Natural killer cell treated with Interleukin-12 subunit alpha and Interleukin-12 subunit beta and Interleukin-15 and Interleukin-18, amount 100 ng/mL, for 72 hours (primary cell): ENCODE measurements at regions not wholly inside any gene's neighbourhood (a gene's known extent, or its start where the extent isn't known, plus 50 kb on each side); places are given as distances from the start of the nearest gene placed in this dataset.
"Not testable (repeated sequence)": the region's sequence is repeated elsewhere in the genome, so short reads cannot be mapped to it uniquely, and the experiment has no call there.

ENCODE experiments used
- ATAC-seq, 2 donors: fragments of 150-1000 bp; cut with Tn5 transposase in 1 of 2; sonication (Bioruptor Pico), chemical (Tn5 transposase) in 1 of 2; 2 replicates each; pipeline ENCODE4 v1.10.0; 2021
- DNase-seq: peaks from one replicate; pipeline ENCODE4 v3.0.0; 2022; ENCODE audit warnings: low spot score
- H3K27ac Mint-ChIP-seq, 2 donors: 1 replicate in 1 of 2; 2 replicates in 1 of 2; pipeline ENCODE4 v1.8.0; 2022; ENCODE audit warnings: mixed read lengths in 2 of 2, mild to moderate bottlenecking in 1 of 2, moderate library complexity in 1 of 2
- H3K27me3 Mint-ChIP-seq, 2 donors: 1 replicate in 1 of 2; 2 replicates in 1 of 2; pipeline ENCODE4 v1.8.0; 2022; ENCODE audit warnings: mixed read lengths in 2 of 2
- H3K36me3 Mint-ChIP-seq: one replicate; pipeline ENCODE4 v1.8.0; 2022; ENCODE audit warnings: mixed read lengths
- H3K4me1 Mint-ChIP-seq, 2 donors: 1 replicate in 1 of 2; 2 replicates in 1 of 2; pipeline ENCODE4 v1.8.0; 2022; ENCODE audit warnings: low read depth in 2 of 2, mixed read lengths in 2 of 2, mild to moderate bottlenecking in 1 of 2
- H3K4me3 Mint-ChIP-seq: one replicate; pipeline ENCODE4 v1.8.0; 2022; ENCODE audit warnings: mixed read lengths
- H3K9me3 Mint-ChIP-seq: 2 replicates; pipeline ENCODE4 v1.8.0; 2022; ENCODE audit warnings: mixed read lengths

DNA sequence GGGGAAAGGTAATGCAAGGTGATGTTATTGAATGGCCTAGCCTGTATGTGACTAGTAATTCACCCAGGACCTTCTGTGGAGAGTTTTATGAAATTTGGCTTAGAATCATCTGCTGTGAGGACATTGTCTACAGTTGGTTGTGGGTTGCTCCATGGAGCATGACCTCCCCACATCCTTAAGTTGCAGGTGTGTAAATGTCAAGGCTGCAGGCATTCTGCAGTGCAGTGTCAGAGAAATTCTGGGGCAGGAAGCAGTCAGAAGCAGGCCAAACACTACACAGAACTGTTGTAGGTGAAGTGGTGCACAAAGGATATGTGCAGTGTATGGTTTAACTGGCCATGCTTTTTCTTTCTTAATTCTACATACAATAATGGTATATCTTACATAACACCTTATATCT, 588.3 kb downstream of the EBF1 start:
- ATAC-seq (no peak), DNase-seq (no peak)
- H3K4me3 Mint-ChIP-seq: no peak overlapping the region
- no peak overlapping the region for H3K27ac Mint-ChIP-seq
- peaks cover 5 to 9% of the 10 kb centered on the region in 2 donors for H3K4me1 Mint-ChIP-seq
- H3K9me3 Mint-ChIP-seq: peaks cover under 1% of the 10 kb centered on the region
- H3K36me3 Mint-ChIP-seq: peaks cover under 1% of the 10 kb centered on the region
- peaks cover 0 to 4% of the 10 kb centered on the region in 2 donors for H3K27me3 Mint-ChIP-seq

- no peak for ATAC-seq
- DNase-seq: no peak
- peaks cover 0 to 4% of the 10 kb centered on the region in 2 donors for H3K27me3 Mint-ChIP-seq
- peaks cover 5 to 9% of the 10 kb centered on the region in 2 donors for H3K4me1 Mint-ChIP-seq
- peaks cover 6% of the 10 kb centered on the region for H3K36me3 Mint-ChIP-seq
- H3K4me3 Mint-ChIP-seq: no peak overlapping the region
- H3K9me3 Mint-ChIP-seq: peaks cover 4% of the 10 kb centered on the region
- H3K27ac Mint-ChIP-seq: no peak overlapping the region
These were observed 589.2 kb downstream of the EBF1 start for GRCh38 chr5:158510479-158510878.

GRCh38 chr5:158506648-158507047, 593.1 kb downstream of the EBF1 start:
- no peak for DNase-seq
- no peak for ATAC-seq
- Mint-ChIP-seq H3K9me3 (peaks cover 4% of the 10 kb centered on the region), H3K27ac (no peak overlapping the region), H3K4me1 (no peaks in the 10 kb centered on the region), H3K27me3 (no peaks in the 10 kb centered on the region), H3K4me3 (no peak overlapping the region), H3K36me3 (peaks cover 14% of the 10 kb centered on the region)

DNA sequence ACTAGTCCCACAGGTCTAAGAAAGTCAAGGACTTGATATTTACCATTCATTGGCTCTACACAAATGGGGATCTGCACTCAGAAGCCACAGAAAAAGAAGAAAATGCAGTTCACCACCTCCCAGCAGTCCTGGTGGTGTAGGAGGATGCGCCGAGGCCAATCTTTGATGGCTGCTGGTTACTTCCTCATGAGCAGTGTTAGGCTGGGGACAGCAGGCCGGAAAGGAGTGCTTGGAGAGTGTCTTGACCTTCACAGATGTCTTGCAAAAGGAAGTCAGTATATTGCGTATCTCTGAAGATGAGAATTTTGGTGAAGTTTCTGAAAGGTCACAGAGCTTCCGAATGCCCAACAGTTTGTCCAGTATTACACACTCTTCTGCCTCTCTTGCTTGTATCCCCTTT, 597.0 kb downstream of the EBF1 start:
- Mint-ChIP-seq H3K36me3 (peaks cover 14% of the 10 kb centered on the region), H3K27ac (no peak overlapping the region), H3K4me3 (no peak overlapping the region), H3K27me3 (peaks cover 0 to 6% of the 10 kb centered on the region in 2 donors), H3K9me3 (peaks cover 4% of the 10 kb centered on the region), H3K4me1 (no peaks in the 10 kb centered on the region)
- ATAC-seq (no peak), DNase-seq (no peak)

GRCh38 chr5:158499892-158500418, 599.8 kb downstream of the EBF1 start:
- no peak for ATAC-seq
- H3K4me3 Mint-ChIP-seq: no peak overlapping the region
- no peaks in the 10 kb centered on the region for H3K4me1 Mint-ChIP-seq
- no peaks in the 10 kb centered on the region for H3K9me3 Mint-ChIP-seq
- no peak for DNase-seq
- peaks cover 2% of the 10 kb centered on the region for H3K36me3 Mint-ChIP-seq
- H3K27ac Mint-ChIP-seq: no peak overlapping the region
- peaks cover 0 to 6% of the 10 kb centered on the region in 2 donors for H3K27me3 Mint-ChIP-seq

DNA sequence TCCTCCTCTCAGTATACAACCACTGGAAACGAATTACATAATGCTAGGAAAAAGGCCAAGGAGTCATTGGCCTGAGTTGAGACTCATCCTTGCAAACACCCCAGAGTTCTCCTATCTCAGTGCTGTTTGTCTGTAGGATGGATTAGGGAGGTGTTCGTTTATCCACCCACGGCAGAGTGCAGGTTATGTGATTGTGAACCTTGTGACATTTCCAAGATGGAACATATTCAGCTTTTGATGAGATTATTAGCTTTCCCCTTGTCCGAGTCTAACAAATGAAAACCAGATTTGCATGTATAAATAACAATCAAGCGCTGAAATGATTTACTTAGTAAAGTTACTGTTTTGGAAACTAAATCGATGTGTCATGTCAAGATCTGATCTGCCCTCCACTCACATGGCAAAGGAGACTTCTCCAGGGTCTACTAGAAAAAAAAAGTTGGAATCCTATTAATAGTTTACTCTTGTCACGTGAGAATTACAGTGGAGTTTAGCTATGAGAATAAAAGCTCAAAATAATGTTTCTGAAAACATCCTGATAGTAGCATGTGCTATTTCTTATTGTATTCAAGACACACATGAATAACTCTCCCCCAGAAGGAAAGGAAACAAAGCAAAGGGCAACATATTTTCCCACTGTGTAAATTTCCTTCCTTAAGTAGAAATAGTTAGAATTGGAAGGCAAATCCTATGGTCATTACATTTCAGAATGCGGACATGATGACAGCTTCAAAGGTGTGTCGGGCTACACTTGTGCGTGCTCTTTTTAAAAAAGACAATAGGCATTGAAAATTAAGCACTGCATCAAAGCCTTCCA, 600.4 kb downstream of the EBF1 start:
- H3K9me3 Mint-ChIP-seq: no peaks in the 10 kb centered on the region
- H3K27me3 Mint-ChIP-seq: peaks cover 0 to 6% of the 10 kb centered on the region in 2 donors
- no peak for DNase-seq
- H3K4me3 Mint-ChIP-seq: no peak overlapping the region
- H3K27ac Mint-ChIP-seq: no peak overlapping the region
- H3K36me3 Mint-ChIP-seq: no peaks in the 10 kb centered on the region
- H3K4me1 Mint-ChIP-seq: no peaks in the 10 kb centered on the region
- ATAC-seq: no peak

- Mint-ChIP-seq H3K4me3 (no peak overlapping the region), H3K27ac (no peak overlapping the region)
These were observed 603.1 kb downstream of the EBF1 start for GRCh38 chr5:158496624-158497023.

DNA sequence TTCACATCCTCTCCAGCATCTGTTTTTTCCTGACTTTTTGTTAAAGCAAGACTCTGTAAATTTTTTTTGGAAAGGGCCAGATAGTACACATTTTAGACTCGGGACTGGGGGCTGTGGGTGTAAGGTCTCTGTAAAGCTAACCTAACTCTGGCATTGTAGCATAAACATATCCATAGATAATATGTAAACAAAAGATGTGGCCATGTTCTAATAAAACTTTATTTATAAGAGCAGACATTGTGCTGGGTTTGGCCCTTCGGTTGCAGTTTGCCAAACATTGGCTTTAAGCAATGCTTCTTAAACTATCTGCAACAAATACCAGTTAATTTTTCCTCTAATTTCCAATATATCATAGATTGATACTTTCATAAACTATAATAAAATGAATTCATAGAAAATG, 605.2 kb downstream of the EBF1 start:
- no peak overlapping the region for H3K4me3 Mint-ChIP-seq

More at GRCh38 chr5:158496624-158497023, 603.1 kb downstream of the EBF1 start:
- Mint-ChIP-seq H3K4me1 (no peaks in the 10 kb centered on the region), H3K36me3 (no peaks in the 10 kb centered on the region), H3K27me3 (peaks cover 0 to 6% of the 10 kb centered on the region in 2 donors), H3K9me3 (no peaks in the 10 kb centered on the region)
- ATAC-seq: no peak
- no peak for DNase-seq

GRCh38 chr5:158494044-158494443, 605.7 kb downstream of the EBF1 start:
- DNase-seq, H3K27me3 Mint-ChIP-seq, ATAC-seq, H3K36me3 Mint-ChIP-seq, H3K4me3 Mint-ChIP-seq, H3K9me3 Mint-ChIP-seq, H3K4me1 Mint-ChIP-seq, H3K27ac Mint-ChIP-seq: not testable (repeated sequence)

More for the DNA sequence above, 605.2 kb downstream of the EBF1 start:
- DNase-seq: no peak
- no peak overlapping the region for H3K27ac Mint-ChIP-seq
- H3K9me3 Mint-ChIP-seq: no peaks in the 10 kb centered on the region
- ATAC-seq: no peak
- no peaks in the 10 kb centered on the region for H3K4me1 Mint-ChIP-seq
- no peaks in the 10 kb centered on the region for H3K36me3 Mint-ChIP-seq
- H3K27me3 Mint-ChIP-seq: peaks cover 0 to 6% of the 10 kb centered on the region in 2 donors

GRCh38 chr5:158492841-158493242, 606.9 kb downstream of the EBF1 start:
- no peak overlapping the region for H3K27ac Mint-ChIP-seq
- no peaks in the 10 kb centered on the region for H3K4me1 Mint-ChIP-seq
- no peaks in the 10 kb centered on the region for H3K36me3 Mint-ChIP-seq
- no peak overlapping the region for H3K4me3 Mint-ChIP-seq
- no peak for DNase-seq
- no peaks in the 10 kb centered on the region for H3K9me3 Mint-ChIP-seq
- ATAC-seq: no peak
- peaks cover 0 to 3% of the 10 kb centered on the region in 2 donors for H3K27me3 Mint-ChIP-seq

DNA sequence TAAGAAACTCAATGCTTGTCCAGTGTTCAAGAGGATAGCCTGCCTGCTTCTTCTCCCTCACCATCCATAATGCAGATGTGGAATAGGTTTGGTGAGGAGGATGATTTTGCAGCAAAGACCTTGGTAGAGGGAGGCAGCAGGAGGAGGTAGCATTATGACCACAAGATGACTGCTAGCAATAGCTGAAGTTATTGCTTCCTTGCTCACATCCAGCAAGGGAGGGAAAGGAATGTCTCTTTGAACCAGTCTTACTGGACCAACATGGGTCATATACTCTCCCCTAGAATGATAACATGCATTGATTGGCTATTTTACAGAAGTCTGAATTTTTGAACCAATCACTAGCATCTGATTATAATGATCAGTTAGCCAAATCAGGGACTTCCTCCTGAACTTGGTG, 607.6 kb downstream of the EBF1 start:
- DNase-seq (no peak), ATAC-seq (no peak)
- H3K36me3 Mint-ChIP-seq: no peaks in the 10 kb centered on the region
- H3K9me3 Mint-ChIP-seq: no peaks in the 10 kb centered on the region
- no peaks in the 10 kb centered on the region for H3K4me1 Mint-ChIP-seq
- H3K27me3 Mint-ChIP-seq: peaks cover 0 to 4% of the 10 kb centered on the region in 2 donors
- no peak overlapping the region for H3K27ac Mint-ChIP-seq
- H3K4me3 Mint-ChIP-seq: no peak overlapping the region

- no peak for ATAC-seq
- Mint-ChIP-seq H3K36me3 (no peaks in the 10 kb centered on the region), H3K9me3 (peaks cover 3% of the 10 kb centered on the region), H3K27me3 (peaks cover 0 to 10% of the 10 kb centered on the region in 2 donors), H3K27ac (no peak overlapping the region), H3K4me3 (no peak overlapping the region), H3K4me1 (no peaks in the 10 kb centered on the region)
- no peak for DNase-seq
These were observed 612.1 kb downstream of the EBF1 start for GRCh38 chr5:158487664-158488063.

- Mint-ChIP-seq H3K9me3 (peaks cover 3% of the 10 kb centered on the region), H3K27me3 (peaks cover 0 to 10% of the 10 kb centered on the region in 2 donors), H3K4me1 (no peaks in the 10 kb centered on the region), H3K27ac (no peak overlapping the region), H3K4me3 (no peak overlapping the region), H3K36me3 (no peaks in the 10 kb centered on the region)
- ATAC-seq (no peak), DNase-seq (no peak)
These were observed 612.6 kb downstream of the EBF1 start for GRCh38 chr5:158487156-158487555.

- no peak for ATAC-seq
- H3K9me3 Mint-ChIP-seq: peaks cover 3% of the 10 kb centered on the region
- no peak for DNase-seq
- no peaks in the 10 kb centered on the region for H3K4me1 Mint-ChIP-seq
- peaks cover 0 to 10% of the 10 kb centered on the region in 2 donors for H3K27me3 Mint-ChIP-seq
- no peak overlapping the region for H3K4me3 Mint-ChIP-seq
- no peaks in the 10 kb centered on the region for H3K36me3 Mint-ChIP-seq
- H3K27ac Mint-ChIP-seq: no peak overlapping the region
These were observed 613.1 kb downstream of the EBF1 start for GRCh38 chr5:158486566-158486965.
